ENCODE measurements at regions not wholly inside any gene's neighbourhood (a gene's known extent, or its start where the extent isn't known, plus 50 kb on each side); places are given as distances from the start of the nearest gene placed in this dataset.

DNA sequence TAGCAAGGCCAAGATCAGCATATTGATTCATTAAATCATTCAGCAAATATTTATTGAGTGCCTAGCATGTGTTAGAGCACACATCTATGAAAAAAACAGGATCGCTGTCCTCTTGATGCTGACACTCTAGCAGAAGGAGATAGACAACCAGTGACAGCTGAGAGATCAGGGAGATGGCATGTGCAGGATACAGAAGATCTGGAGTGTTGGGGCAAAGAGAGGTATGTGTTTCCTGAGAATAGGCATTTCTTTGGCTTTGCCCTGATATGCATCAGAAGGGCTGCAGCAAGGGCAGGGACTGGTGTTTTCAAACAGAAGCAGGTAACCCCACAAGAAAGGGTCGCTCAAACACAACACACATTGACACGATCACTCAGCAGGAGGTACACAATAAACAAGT, 423.4 kb downstream of the FOXO1 start:
- Histone ChIP-seq H3K27ac (no peak overlapping the region), H3K4me1 (ENCODE audit: insufficient read depth) (no peaks in the 10 kb centered on the region), H3K9me3 (no peaks in the 10 kb centered on the region), H3K4me3 (no peak overlapping the region), H3K27me3 (no peaks in the 10 kb centered on the region), H3K36me3 (no peaks in the 10 kb centered on the region)
- intact Hi-C loops (cut with DNase I), result no loop called here
- TF ChIP-seq EP300 (IDR thresholded peaks at IDR 0.05), result no peak
- TF ChIP-seq, protein P1, sequence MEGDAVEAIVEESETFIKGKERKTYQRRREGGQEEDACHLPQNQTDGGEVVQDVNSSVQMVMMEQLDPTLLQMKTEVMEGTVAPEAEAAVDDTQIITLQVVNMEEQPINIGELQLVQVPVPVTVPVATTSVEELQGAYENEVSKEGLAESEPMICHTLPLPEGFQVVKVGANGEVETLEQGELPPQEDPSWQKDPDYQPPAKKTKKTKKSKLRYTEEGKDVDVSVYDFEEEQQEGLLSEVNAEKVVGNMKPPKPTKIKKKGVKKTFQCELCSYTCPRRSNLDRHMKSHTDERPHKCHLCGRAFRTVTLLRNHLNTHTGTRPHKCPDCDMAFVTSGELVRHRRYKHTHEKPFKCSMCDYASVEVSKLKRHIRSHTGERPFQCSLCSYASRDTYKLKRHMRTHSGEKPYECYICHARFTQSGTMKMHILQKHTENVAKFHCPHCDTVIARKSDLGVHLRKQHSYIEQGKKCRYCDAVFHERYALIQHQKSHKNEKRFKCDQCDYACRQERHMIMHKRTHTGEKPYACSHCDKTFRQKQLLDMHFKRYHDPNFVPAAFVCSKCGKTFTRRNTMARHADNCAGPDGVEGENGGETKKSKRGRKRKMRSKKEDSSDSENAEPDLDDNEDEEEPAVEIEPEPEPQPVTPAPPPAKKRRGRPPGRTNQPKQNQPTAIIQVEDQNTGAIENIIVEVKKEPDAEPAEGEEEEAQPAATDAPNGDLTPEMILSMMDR (IDR thresholded peaks at IDR 0.05), result no peak
- no peak for TF ChIP-seq POLR2A (IDR thresholded peaks at IDR 0.05)
- WGBS, 3 donors, result 94 to 96% (median 96%) methylated on average over 3 of the region's 3 CpGs
- DNase-seq, result no peak

DNA sequence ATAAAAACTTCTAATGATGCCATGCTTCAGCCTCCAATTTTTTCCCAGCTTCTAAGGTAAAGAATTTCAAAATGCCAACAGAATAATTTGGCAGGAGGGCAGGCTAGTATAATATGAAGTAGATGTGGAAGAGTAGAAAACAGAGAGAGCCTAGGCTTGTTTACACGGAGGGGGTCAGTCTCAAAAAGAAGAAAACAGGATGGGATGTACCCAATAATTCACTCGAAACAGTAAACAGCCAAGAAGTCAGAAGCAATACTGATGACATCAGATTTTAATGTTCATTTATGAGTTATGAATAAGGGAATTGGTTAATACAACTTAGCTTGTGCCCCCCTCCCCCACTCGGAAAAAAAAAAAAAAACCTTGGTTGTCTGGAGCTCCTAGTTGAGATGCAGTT, 422.5 kb downstream of the FOXO1 start:
- Histone ChIP-seq H3K27ac (no peak overlapping the region), H3K9me3 (no peaks in the 10 kb centered on the region), H3K4me1 (ENCODE audit: insufficient read depth) (no peaks in the 10 kb centered on the region), H3K36me3 (no peaks in the 10 kb centered on the region), H3K27me3 (no peaks in the 10 kb centered on the region), H3K4me3 (no peak overlapping the region)
- 31 to 49% (median 48%) methylated on average over 3 of the region's 3 CpGs for WGBS, 3 donors
- intact Hi-C loops (cut with DNase I), result no loop called here
- TF ChIP-seq EP300 (IDR thresholded peaks at IDR 0.05), result no peak
- TF ChIP-seq, protein P1 (IDR thresholded peaks at IDR 0.05), result no peak
- TF ChIP-seq POLR2A (IDR thresholded peaks at IDR 0.05), result no peak
- DNase-seq, result no peak

DNA sequence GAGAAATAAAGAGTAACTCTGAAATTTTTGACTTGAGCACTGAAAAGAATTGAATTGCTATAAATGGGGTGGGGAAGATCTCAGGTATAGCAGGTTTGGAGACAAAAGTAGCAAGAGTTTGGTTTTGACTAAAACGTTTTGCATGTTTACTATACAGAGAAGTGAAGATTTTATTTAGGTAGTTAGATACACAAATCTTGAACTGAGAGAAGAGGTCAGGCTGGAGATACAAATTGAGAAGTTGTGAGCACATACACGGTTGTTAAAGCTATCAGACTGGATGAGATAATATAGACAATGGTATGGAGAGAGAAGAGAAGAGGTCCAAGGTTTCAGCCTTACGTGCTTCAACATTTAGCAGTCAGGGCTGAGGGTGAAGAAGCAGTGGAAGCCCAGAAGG, 420.9 kb downstream of the FOXO1 start:
- Histone ChIP-seq H3K4me3 (no peak overlapping the region), H3K9me3 (no peaks in the 10 kb centered on the region), H3K27ac (no peak overlapping the region), H3K4me1 (ENCODE audit: insufficient read depth) (no peaks in the 10 kb centered on the region), H3K36me3 (no peaks in the 10 kb centered on the region), H3K27me3 (no peaks in the 10 kb centered on the region)
- WGBS, 3 donors, result 66 to 77% (median 71%) methylated on average over 3 of the region's 3 CpGs
- intact Hi-C loops (cut with DNase I), result no loop called here
- TF ChIP-seq EP300 (IDR thresholded peaks at IDR 0.05), result no peak
- TF ChIP-seq, protein P1 (IDR thresholded peaks at IDR 0.05), result no peak
- TF ChIP-seq POLR2A (IDR thresholded peaks at IDR 0.05), result no peak
- no peak for DNase-seq

DNA sequence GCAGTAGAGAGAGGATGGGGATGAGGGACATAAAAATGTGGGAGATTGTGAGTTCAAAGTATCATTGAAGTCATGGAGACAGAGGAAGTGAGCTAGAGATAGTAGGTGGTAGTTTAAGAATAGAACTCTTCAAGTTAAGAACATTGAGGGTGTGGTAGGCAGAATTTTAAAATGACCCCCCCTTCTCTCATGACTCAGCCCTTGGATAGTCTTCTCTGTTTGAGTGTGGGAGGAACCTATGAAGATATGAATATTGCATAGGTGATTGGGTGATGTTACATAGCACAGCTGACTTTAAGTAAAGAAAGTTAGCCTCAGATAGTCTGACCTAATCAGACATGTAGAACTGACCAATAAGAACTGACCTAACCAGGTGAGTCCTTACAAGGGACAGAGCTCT, 418.6 kb downstream of the FOXO1 start:
- TF ChIP-seq, protein P1 (IDR thresholded peaks at IDR 0.05), result no peak
- TF ChIP-seq POLR2A (IDR thresholded peaks at IDR 0.05) (no peak), EP300 (IDR thresholded peaks at IDR 0.05) (no peak)
- Histone ChIP-seq H3K27me3 (no peaks in the 10 kb centered on the region), H3K36me3 (no peaks in the 10 kb centered on the region), H3K4me3 (no peak overlapping the region), H3K27ac (no peak overlapping the region), H3K9me3 (no peaks in the 10 kb centered on the region), H3K4me1 (ENCODE audit: insufficient read depth) (peaks cover 4% of the 10 kb centered on the region)
- intact Hi-C loops (cut with DNase I), result no loop called here
- DNase-seq, result no peak
